ENCODE measurements at regions not wholly inside any gene's neighbourhood (a gene's known extent, or its start where the extent isn't known, plus 50 kb on each side); places are given as distances from the start of the nearest gene placed in this dataset.

DNA sequence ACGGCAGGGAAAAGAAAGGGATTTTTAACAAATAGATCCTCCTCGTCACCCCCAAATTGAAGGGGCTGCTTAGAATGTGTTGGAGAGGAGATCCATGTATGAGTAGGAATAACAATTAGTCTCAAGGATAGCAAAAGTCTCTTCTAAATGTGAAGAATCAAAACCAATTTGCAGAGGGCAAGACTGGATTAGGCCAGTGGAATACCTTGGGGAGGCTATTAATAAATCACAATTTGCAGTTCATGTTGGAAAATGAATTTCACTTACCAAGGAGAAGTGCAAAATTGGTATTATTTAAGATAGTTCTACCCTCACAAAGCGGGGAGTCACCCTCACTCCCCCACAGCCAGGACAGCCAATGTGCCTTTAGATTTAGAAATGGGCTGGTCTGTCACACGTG, 299.8 kb upstream of the SLC30A5 start:
- peaks cover 0 to 8% (median 3%) of the 10 kb centered on the region in 7 donors for H3K9me3 Mint-ChIP-seq
- Histone ChIP-seq H3K9ac (ENCODE audit: insufficient read depth, low read length, poor library complexity, severe bottlenecking) (no peak overlapping the region), H3K36me3 (replicated peaks in 1 of 2; ENCODE audit: control insufficient read depth in 1 of 2, insufficient read depth in 2 of 2, low read length in 2 of 2) (no peaks in the 10 kb centered on the region), H3K9me3 (replicated peaks in 1 of 2; ENCODE audit: control insufficient read depth in 1 of 2, insufficient read depth in 1 of 2, low read length in 2 of 2) (no peaks in the 10 kb centered on the region), H3K27ac (ENCODE audit: low read depth in 1 of 2, low read length in 2 of 2) (no peak overlapping the region), H4K20me1 (ENCODE audit: insufficient read depth, low read length) (no peaks in the 10 kb centered on the region), H3K4me3 (replicated peaks in 1 of 3; ENCODE audit: low read depth in 2 of 3, low read length in 3 of 3) (no peak overlapping the region), H2AFZ (ENCODE audit: insufficient read depth, low read depth, low read length, poor library complexity, severe bottlenecking) (no peak overlapping the region), H3K4me2 (replicated peaks; ENCODE audit: extremely low read depth, low read length, poor library complexity, severe bottlenecking) (no peak overlapping the region), H3K79me2 (ENCODE audit: insufficient read depth, low read length) (no peaks in the 10 kb centered on the region), H3K27me3 (ENCODE audit: control insufficient read depth in 2 of 2, insufficient read depth in 2 of 2, low read length in 2 of 2) (no peaks in the 10 kb centered on the region), H3K4me1 (ENCODE audit: control insufficient read depth in 1 of 2, insufficient read depth in 2 of 2, low read length in 2 of 2) (no peaks in the 10 kb centered on the region)
- H3K27me3 Mint-ChIP-seq (ENCODE audit: low read depth in 3 of 3) = peaks cover 0 to 3% (median 0%) of the 10 kb centered on the region in 3 donors
- H3K4me1 Mint-ChIP-seq = no peaks in the 10 kb centered on the region
- intact Hi-C loops (cut with micrococcal nuclease) = no loop called here
- no peak overlapping the region for H3K27ac Mint-ChIP-seq
- whole genome bisulfite sequencing (ENCODE audit: insufficient coverage) = no CpG with 5 or more reads among the region's 4 CpGs
- no peak for DNase-seq
- no peak for TF ChIP-seq CTCF (IDR thresholded peaks at IDR 0.05)
- no peak overlapping the region for H3K4me3 Mint-ChIP-seq
- no peaks in the 10 kb centered on the region for H3K36me3 Mint-ChIP-seq

GRCh38 chr5:68795190-68795589, 298.6 kb upstream of the SLC30A5 start:
- H3K4me3 Mint-ChIP-seq = no peak overlapping the region
- 87% methylated on average over 3 of the region's 6 CpGs for WGBS (ENCODE audit: insufficient coverage)
- Histone ChIP-seq H4K20me1 (ENCODE audit: insufficient read depth, low read length) (no peaks in the 10 kb centered on the region), H3K27me3 (ENCODE audit: control insufficient read depth in 2 of 2, insufficient read depth in 2 of 2, low read length in 2 of 2) (no peaks in the 10 kb centered on the region), H3K4me3 (replicated peaks in 1 of 3; ENCODE audit: low read depth in 2 of 3, low read length in 3 of 3) (no peak overlapping the region), H3K36me3 (replicated peaks in 1 of 2; ENCODE audit: control insufficient read depth in 1 of 2, insufficient read depth in 2 of 2, low read length in 2 of 2) (no peaks in the 10 kb centered on the region), H3K27ac (ENCODE audit: low read depth in 1 of 2, low read length in 2 of 2) (no peak overlapping the region), H3K9me3 (replicated peaks in 1 of 2; ENCODE audit: control insufficient read depth in 1 of 2, insufficient read depth in 1 of 2, low read length in 2 of 2) (no peaks in the 10 kb centered on the region), H3K4me1 (ENCODE audit: control insufficient read depth in 1 of 2, insufficient read depth in 2 of 2, low read length in 2 of 2) (no peaks in the 10 kb centered on the region), H3K9ac (ENCODE audit: insufficient read depth, low read length, poor library complexity, severe bottlenecking) (no peak overlapping the region), H3K79me2 (ENCODE audit: insufficient read depth, low read length) (no peaks in the 10 kb centered on the region), H2AFZ (ENCODE audit: insufficient read depth, low read depth, low read length, poor library complexity, severe bottlenecking) (no peak overlapping the region), H3K4me2 (replicated peaks; ENCODE audit: extremely low read depth, low read length, poor library complexity, severe bottlenecking) (no peak overlapping the region)
- no peak for DNase-seq
- H3K4me1 Mint-ChIP-seq = no peaks in the 10 kb centered on the region
- peaks cover 0 to 1% (median 0%) of the 10 kb centered on the region in 3 donors for H3K27me3 Mint-ChIP-seq (ENCODE audit: low read depth in 3 of 3)
- no peak overlapping the region for H3K27ac Mint-ChIP-seq
- H3K9me3 Mint-ChIP-seq = peaks cover 0 to 8% (median 3%) of the 10 kb centered on the region in 7 donors
- TF ChIP-seq CTCF (IDR thresholded peaks at IDR 0.05) = no peak
- intact Hi-C loops (cut with micrococcal nuclease) = no loop called here
- no peaks in the 10 kb centered on the region for H3K36me3 Mint-ChIP-seq

Data from CD14-positive monocyte (primary cell).